ENCODE measurements at regions not wholly inside any gene's neighbourhood (a gene's known extent, or its start where the extent isn't known, plus 50 kb on each side); places are given as distances from the start of the nearest gene placed in this dataset.
"Not testable (repeated sequence)": the region's sequence is repeated elsewhere in the genome, so short reads cannot be mapped to it uniquely, and the experiment has no call there.

DNA sequence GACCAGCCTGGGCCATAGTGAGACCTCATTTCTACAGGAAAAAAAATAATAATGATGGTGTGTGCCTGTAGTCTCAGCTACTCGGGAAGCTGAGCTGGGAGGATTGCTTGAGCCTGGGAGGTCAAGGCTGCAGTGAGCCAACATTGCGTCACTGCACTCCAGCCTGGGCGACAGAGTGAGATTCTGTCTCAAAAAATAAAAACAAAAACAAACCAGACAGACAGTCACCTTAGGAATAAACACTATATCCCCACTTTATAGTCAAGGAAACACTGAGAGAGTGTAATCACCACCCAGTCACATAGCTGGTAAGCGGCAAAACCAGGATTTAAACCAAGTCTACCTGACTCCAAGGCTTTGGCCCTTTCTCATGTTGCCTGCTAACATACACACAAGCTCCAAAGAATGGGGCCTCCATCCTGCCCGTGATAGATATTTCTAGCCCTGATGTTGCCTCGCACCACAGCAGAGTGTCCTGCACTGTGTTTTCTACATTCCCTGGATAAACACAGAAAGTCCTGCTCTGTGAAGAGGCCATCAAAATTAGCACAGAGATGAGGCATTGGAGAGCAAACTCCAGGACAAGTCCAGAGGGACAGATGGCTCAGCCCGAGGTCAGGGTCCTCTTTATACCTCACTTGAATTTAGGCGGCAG lies 66.1 kb upstream of the SMURF2 start:
- Histone ChIP-seq H3K27ac (ENCODE audit: low read depth, low read length) (no peak overlapping the region), H3K36me3 (ENCODE audit: control insufficient read depth in 3 of 3, insufficient read depth in 3 of 3, low read length in 3 of 3) (no peaks in the 10 kb centered on the region), H3K27me3 (ENCODE audit: control insufficient read depth in 3 of 3, insufficient read depth in 3 of 3, low read length in 3 of 3) (no peaks in the 10 kb centered on the region), H3K9ac (ENCODE audit: low read depth in 1 of 3, low read length in 3 of 3) (no peak overlapping the region), H3K9me3 (ENCODE audit: control insufficient read depth in 3 of 3, low read length in 3 of 3) (no peaks in the 10 kb centered on the region), H3K4me3 (ENCODE audit: low read length in 3 of 3) (no peak overlapping the region), H3K4me1 (ENCODE audit: control insufficient read depth in 3 of 3, insufficient read depth in 3 of 3, low read length in 3 of 3) (peaks cover 5 to 11% (median 10%) of the 10 kb centered on the region in 3 donors)

DNA sequence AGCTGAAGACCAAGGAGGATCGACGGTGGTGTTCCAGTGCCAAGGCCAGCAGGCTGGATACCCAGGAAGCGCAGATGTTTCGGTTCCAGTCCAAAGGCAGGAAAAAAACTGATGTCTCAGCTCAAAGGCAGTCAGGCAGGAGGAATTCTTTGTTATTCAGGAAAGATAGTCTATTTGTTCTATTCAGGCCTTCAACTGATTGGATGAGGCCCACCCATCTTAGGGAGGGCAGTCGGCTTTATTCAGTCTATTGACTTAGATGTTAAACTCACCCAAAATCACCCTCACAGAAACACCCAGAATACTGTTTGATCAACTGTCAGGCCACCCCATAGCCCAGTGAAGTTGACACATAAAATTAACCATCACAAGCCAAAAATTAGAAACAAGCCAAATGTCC lies 63.9 kb upstream of the SMURF2 start:
- H3K27me3 ChIP-seq (ENCODE audit: control insufficient read depth in 3 of 3, insufficient read depth in 3 of 3, low read length in 3 of 3); H3K9ac ChIP-seq (ENCODE audit: low read depth in 1 of 3, low read length in 3 of 3); H3K4me3 ChIP-seq (ENCODE audit: low read length in 3 of 3); H3K4me1 ChIP-seq (ENCODE audit: control insufficient read depth in 3 of 3, insufficient read depth in 3 of 3, low read length in 3 of 3); H3K36me3 ChIP-seq (ENCODE audit: control insufficient read depth in 3 of 3, insufficient read depth in 3 of 3, low read length in 3 of 3); H3K27ac ChIP-seq (ENCODE audit: low read depth, low read length); H3K9me3 ChIP-seq (ENCODE audit: control insufficient read depth in 3 of 3, low read length in 3 of 3): not testable (repeated sequence)

GRCh38 chr17:64724246-64724645 lies 62.1 kb upstream of the SMURF2 start:
- H3K4me3 ChIP-seq (ENCODE audit: low read length in 3 of 3); H3K4me1 ChIP-seq (ENCODE audit: control insufficient read depth in 3 of 3, insufficient read depth in 3 of 3, low read length in 3 of 3); H3K9ac ChIP-seq (ENCODE audit: low read depth in 1 of 3, low read length in 3 of 3); H3K9me3 ChIP-seq (ENCODE audit: control insufficient read depth in 3 of 3, low read length in 3 of 3); H3K27ac ChIP-seq (ENCODE audit: low read depth, low read length); H3K27me3 ChIP-seq (ENCODE audit: control insufficient read depth in 3 of 3, insufficient read depth in 3 of 3, low read length in 3 of 3); H3K36me3 ChIP-seq (ENCODE audit: control insufficient read depth in 3 of 3, insufficient read depth in 3 of 3, low read length in 3 of 3): not testable (repeated sequence)

GRCh38 chr17:64723781-64724180 lies 61.7 kb upstream of the SMURF2 start:
- H3K36me3 ChIP-seq (ENCODE audit: control insufficient read depth in 3 of 3, insufficient read depth in 3 of 3, low read length in 3 of 3) = no peaks in the 10 kb centered on the region
- no peak overlapping the region for H3K9ac ChIP-seq (ENCODE audit: low read depth in 1 of 3, low read length in 3 of 3)
- peaks cover 0 to 5% (median 3%) of the 10 kb centered on the region in 3 donors for H3K4me1 ChIP-seq (ENCODE audit: control insufficient read depth in 3 of 3, insufficient read depth in 3 of 3, low read length in 3 of 3)
- H3K4me3 ChIP-seq (ENCODE audit: low read length in 3 of 3) = no peak overlapping the region
- H3K27me3 ChIP-seq (ENCODE audit: control insufficient read depth in 3 of 3, insufficient read depth in 3 of 3, low read length in 3 of 3) = no peaks in the 10 kb centered on the region
- H3K9me3 ChIP-seq (ENCODE audit: control insufficient read depth in 3 of 3, low read length in 3 of 3) = no peaks in the 10 kb centered on the region
- no peak overlapping the region for H3K27ac ChIP-seq (ENCODE audit: low read depth, low read length)

- not testable (repeated sequence) for H3K4me1 ChIP-seq (ENCODE audit: control insufficient read depth in 3 of 3, insufficient read depth in 3 of 3, low read length in 3 of 3); H3K36me3 ChIP-seq (ENCODE audit: control insufficient read depth in 3 of 3, insufficient read depth in 3 of 3, low read length in 3 of 3); H3K27me3 ChIP-seq (ENCODE audit: control insufficient read depth in 3 of 3, insufficient read depth in 3 of 3, low read length in 3 of 3); H3K9me3 ChIP-seq (ENCODE audit: control insufficient read depth in 3 of 3, low read length in 3 of 3); H3K4me3 ChIP-seq (ENCODE audit: low read length in 3 of 3); H3K9ac ChIP-seq (ENCODE audit: low read depth in 1 of 3, low read length in 3 of 3); H3K27ac ChIP-seq (ENCODE audit: low read depth, low read length)
Measured at GRCh38 chr17:64721556-64721955, 59.4 kb upstream of the SMURF2 start.

GRCh38 chr17:64720253-64720652 lies 58.1 kb upstream of the SMURF2 start:
- H3K36me3 ChIP-seq (ENCODE audit: control insufficient read depth in 3 of 3, insufficient read depth in 3 of 3, low read length in 3 of 3); H3K27ac ChIP-seq (ENCODE audit: low read depth, low read length); H3K27me3 ChIP-seq (ENCODE audit: control insufficient read depth in 3 of 3, insufficient read depth in 3 of 3, low read length in 3 of 3); H3K9ac ChIP-seq (ENCODE audit: low read depth in 1 of 3, low read length in 3 of 3); H3K9me3 ChIP-seq (ENCODE audit: control insufficient read depth in 3 of 3, low read length in 3 of 3); H3K4me1 ChIP-seq (ENCODE audit: control insufficient read depth in 3 of 3, insufficient read depth in 3 of 3, low read length in 3 of 3); H3K4me3 ChIP-seq (ENCODE audit: low read length in 3 of 3): not testable (repeated sequence)

GRCh38 chr17:64719517-64719916 lies 57.4 kb upstream of the SMURF2 start:
- not testable (repeated sequence) for H3K9ac ChIP-seq (ENCODE audit: low read depth in 1 of 3, low read length in 3 of 3); H3K4me3 ChIP-seq (ENCODE audit: low read length in 3 of 3); H3K27me3 ChIP-seq (ENCODE audit: control insufficient read depth in 3 of 3, insufficient read depth in 3 of 3, low read length in 3 of 3); H3K36me3 ChIP-seq (ENCODE audit: control insufficient read depth in 3 of 3, insufficient read depth in 3 of 3, low read length in 3 of 3); H3K4me1 ChIP-seq (ENCODE audit: control insufficient read depth in 3 of 3, insufficient read depth in 3 of 3, low read length in 3 of 3); H3K9me3 ChIP-seq (ENCODE audit: control insufficient read depth in 3 of 3, low read length in 3 of 3); H3K27ac ChIP-seq (ENCODE audit: low read depth, low read length)

GRCh38 chr17:64718816-64719215 lies 56.7 kb upstream of the SMURF2 start:
- H3K27ac ChIP-seq (ENCODE audit: low read depth, low read length); H3K36me3 ChIP-seq (ENCODE audit: control insufficient read depth in 3 of 3, insufficient read depth in 3 of 3, low read length in 3 of 3); H3K4me1 ChIP-seq (ENCODE audit: control insufficient read depth in 3 of 3, insufficient read depth in 3 of 3, low read length in 3 of 3); H3K9me3 ChIP-seq (ENCODE audit: control insufficient read depth in 3 of 3, low read length in 3 of 3); H3K27me3 ChIP-seq (ENCODE audit: control insufficient read depth in 3 of 3, insufficient read depth in 3 of 3, low read length in 3 of 3); H3K4me3 ChIP-seq (ENCODE audit: low read length in 3 of 3); H3K9ac ChIP-seq (ENCODE audit: low read depth in 1 of 3, low read length in 3 of 3): not testable (repeated sequence)

GRCh38 chr17:64718058-64718457 lies 56.0 kb upstream of the SMURF2 start:
- Histone ChIP-seq H3K4me3 (ENCODE audit: low read length in 3 of 3) (no peak overlapping the region), H3K27ac (ENCODE audit: low read depth, low read length) (no peak overlapping the region), H3K9ac (ENCODE audit: low read depth in 1 of 3, low read length in 3 of 3) (no peak overlapping the region), H3K9me3 (ENCODE audit: control insufficient read depth in 3 of 3, low read length in 3 of 3) (no peaks in the 10 kb centered on the region), H3K36me3 (ENCODE audit: control insufficient read depth in 3 of 3, insufficient read depth in 3 of 3, low read length in 3 of 3) (no peaks in the 10 kb centered on the region), H3K4me1 (ENCODE audit: control insufficient read depth in 3 of 3, insufficient read depth in 3 of 3, low read length in 3 of 3) (no peaks in the 10 kb centered on the region), H3K27me3 (ENCODE audit: control insufficient read depth in 3 of 3, insufficient read depth in 3 of 3, low read length in 3 of 3) (no peaks in the 10 kb centered on the region)

GRCh38 chr17:64716496-64716895 lies 54.4 kb upstream of the SMURF2 start:
- not testable (repeated sequence) for H3K9ac ChIP-seq (ENCODE audit: low read depth in 1 of 3, low read length in 3 of 3); H3K9me3 ChIP-seq (ENCODE audit: control insufficient read depth in 3 of 3, low read length in 3 of 3); H3K27ac ChIP-seq (ENCODE audit: low read depth, low read length); H3K4me1 ChIP-seq (ENCODE audit: control insufficient read depth in 3 of 3, insufficient read depth in 3 of 3, low read length in 3 of 3); H3K4me3 ChIP-seq (ENCODE audit: low read length in 3 of 3); H3K36me3 ChIP-seq (ENCODE audit: control insufficient read depth in 3 of 3, insufficient read depth in 3 of 3, low read length in 3 of 3); H3K27me3 ChIP-seq (ENCODE audit: control insufficient read depth in 3 of 3, insufficient read depth in 3 of 3, low read length in 3 of 3)

- peak overlapping the region in 1 of 3 donors; percentile 16 for H3K9ac ChIP-seq (ENCODE audit: low read depth in 1 of 3, low read length in 3 of 3)
- not testable (repeated sequence) for H3K27ac ChIP-seq (ENCODE audit: low read depth, low read length); H3K4me1 ChIP-seq (ENCODE audit: control insufficient read depth in 3 of 3, insufficient read depth in 3 of 3, low read length in 3 of 3); H3K9me3 ChIP-seq (ENCODE audit: control insufficient read depth in 3 of 3, low read length in 3 of 3); H3K36me3 ChIP-seq (ENCODE audit: control insufficient read depth in 3 of 3, insufficient read depth in 3 of 3, low read length in 3 of 3); H3K27me3 ChIP-seq (ENCODE audit: control insufficient read depth in 3 of 3, insufficient read depth in 3 of 3, low read length in 3 of 3)
- peak overlapping the region in 2 of 3 donors; percentile 22 to 54 for H3K4me3 ChIP-seq (ENCODE audit: low read length in 3 of 3)
Measured at GRCh38 chr17:64713786-64714185, 51.7 kb upstream of the SMURF2 start.
